GM19351 (cell line): ENCODE measurements at regions not wholly inside any gene's neighbourhood (a gene's known extent, or its start where the extent isn't known, plus 50 kb on each side); places are given as distances from the start of the nearest gene placed in this dataset.

Experiments used
- ATAC-seq: cut with Tn5 transposase; IDR thresholded peaks from one replicate; pipeline ENCODE4 v1.9.1; 2021; ENCODE audit warnings: mild to moderate bottlenecking, moderate library complexity; ENCODE audit not compliant: unreplicated experiment

- ATAC-seq, result no peak
Measured at GRCh38 chr13:58592786-58593185, 961.2 kb downstream of the PCDH17 start.

- ATAC-seq, result no peak
Measured at GRCh38 chr13:58594747-58595600, 963.4 kb downstream of the PCDH17 start.

- ATAC-seq, result no peak
Measured at GRCh38 chr13:58597552-58597951, 966.0 kb downstream of the PCDH17 start.

- ATAC-seq, result no peak
Measured at GRCh38 chr13:58598241-58598640, 966.7 kb downstream of the PCDH17 start.

GRCh38 chr13:58611117-58611516, 979.6 kb downstream of the PCDH17 start:
- ATAC-seq, result no peak

- no peak for ATAC-seq
Measured at GRCh38 chr13:58617880-58618665, 986.5 kb downstream of the PCDH17 start.

GRCh38 chr13:58619396-58620113, 988.0 kb downstream of the PCDH17 start:
- no peak for ATAC-seq

- ATAC-seq, result no peak
Measured at GRCh38 chr13:58620176-58620575, 988.6 kb downstream of the PCDH17 start.

GRCh38 chr13:58625703-58626389, 994.3 kb downstream of the PCDH17 start:
- no peak for ATAC-seq

GRCh38 chr13:58630794-58631193, 999.2 kb downstream of the PCDH17 start:
- no peak for ATAC-seq

- no peak for ATAC-seq
Measured at GRCh38 chr13:58633226-58633625, 1001.7 kb downstream of the PCDH17 start.

- ATAC-seq, result no peak
Measured at GRCh38 chr13:58655086-58655485, 1023.5 kb downstream of the PCDH17 start.

GRCh38 chr13:58660826-58661225, 1029.3 kb downstream of the PCDH17 start:
- no peak for ATAC-seq

GRCh38 chr13:58666331-58666730, 1034.8 kb downstream of the PCDH17 start:
- no peak for ATAC-seq

GRCh38 chr13:58667096-58667495, 1035.6 kb downstream of the PCDH17 start:
- no peak for ATAC-seq

GRCh38 chr13:58680115-58680514, 1048.6 kb downstream of the PCDH17 start:
- no peak for ATAC-seq

GRCh38 chr13:58682616-58683015, 1051.1 kb downstream of the PCDH17 start:
- no peak for ATAC-seq

GRCh38 chr13:58687148-58687547, 1055.6 kb downstream of the PCDH17 start:
- ATAC-seq, result no peak

- ATAC-seq, result no peak
Measured at GRCh38 chr13:58698531-58698930, 1067.0 kb downstream of the PCDH17 start.

GRCh38 chr13:58704953-58705352, 1073.4 kb downstream of the PCDH17 start:
- ATAC-seq, result no peak

GRCh38 chr13:58706421-58706820, 1074.9 kb downstream of the PCDH17 start:
- no peak for ATAC-seq
